Loucy (cell line): ENCODE measurements at regions not wholly inside any gene's neighbourhood (a gene's known extent, or its start where the extent isn't known, plus 50 kb on each side); places are given as distances from the start of the nearest gene placed in this dataset.

Experiments
- H2AFZ ChIP-seq: fragments of 200-600 bp; sonication (generic); 2 replicates; pipeline ENCODE4 v1.6.0; 2016; ENCODE audit warnings: antibody characterized with exemption, mild to moderate bottlenecking, low read length, moderate library complexity
- H3F3A ChIP-seq: fragments of 200-600 bp; 2 replicates; pipeline ENCODE4 v1.6.0; 2016; ENCODE audit warnings: antibody characterized with exemption, low read depth, mild to moderate bottlenecking
- H3K27me3 ChIP-seq: fragments of 200-600 bp; sonication (generic); 2 replicates; pipeline ENCODE4 v1.6.1; 2014; ENCODE audit warnings: low read length, mild to moderate bottlenecking; ENCODE audit not compliant: insufficient read depth, poor library complexity, severe bottlenecking
- H3K36me3 ChIP-seq: fragments of 200-600 bp; sonication (generic); 2 replicates; pipeline ENCODE4 v1.6.1; 2016; ENCODE audit warnings: low read length; ENCODE audit not compliant: insufficient read depth
- H3K4me1 ChIP-seq: fragments of 200-600 bp; sonication (generic); 2 replicates; pipeline ENCODE4 v1.5.1; 2014; ENCODE audit warnings: low read length, mild to moderate bottlenecking; ENCODE audit not compliant: insufficient read depth, poor library complexity, severe bottlenecking
- H3K4me2 ChIP-seq: fragments of 200-600 bp; sonication (generic); 2 replicates; pipeline ENCODE4 v1.6.0; 2014; ENCODE audit warnings: antibody characterized with exemption, low read length, low read depth, mild to moderate bottlenecking; ENCODE audit not compliant: poor library complexity, severe bottlenecking
- H3K4me3 ChIP-seq: fragments of 200-600 bp; sonication (generic); 2 replicates; pipeline ENCODE4 v1.5.1; 2014; ENCODE audit warnings: low read length, mild to moderate bottlenecking, mixed read lengths; ENCODE audit not compliant: poor library complexity, severe bottlenecking
- H3K79me2 ChIP-seq: fragments of 200-600 bp; sonication (generic); 2 replicates; pipeline ENCODE4 v1.6.1; 2014; ENCODE audit warnings: low read length; ENCODE audit not compliant: insufficient read depth
- H3K9ac ChIP-seq: fragments of 200-600 bp; sonication (generic); 2 replicates; pipeline ENCODE4 v1.6.0; 2014; ENCODE audit warnings: mild to moderate bottlenecking, low read depth, low read length, moderate library complexity; ENCODE audit not compliant: poor library complexity, severe bottlenecking
- H3K9me2 ChIP-seq: fragments of 200-600 bp; sonication (generic); replicated peaks from 2 replicates; pipeline ENCODE4 v1.6.1; 2016; ENCODE audit warnings: low read depth, low read length, mixed read lengths
- H3K9me3 ChIP-seq: fragments of 200-600 bp; sonication (generic); 2 replicates; pipeline ENCODE4 v1.6.1; 2014; ENCODE audit warnings: mild to moderate bottlenecking, antibody characterized with exemption, low read length, low read depth; ENCODE audit not compliant: insufficient read depth
- H4K20me1 ChIP-seq: fragments of 200-600 bp; sonication (generic); 2 replicates; pipeline ENCODE4 v1.6.0; 2014; ENCODE audit warnings: antibody characterized with exemption, low read length, mild to moderate bottlenecking; ENCODE audit not compliant: insufficient read depth, poor library complexity, severe bottlenecking
- CTCF ChIP-seq: fragments of 200-600 bp; sonication (generic); conservative IDR thresholded peaks from 2 replicates; pipeline ENCODE4 v1.5.1; 2014; ENCODE audit warnings: mild to moderate bottlenecking, antibody characterized with exemption, low read length
- EZH2phosphoT487 ChIP-seq: fragments of 200-600 bp; IDR thresholded peaks from 2 replicates; pipeline ENCODE4 v1.6.1; 2018; ENCODE audit warnings: antibody characterized with exemption, mild to moderate bottlenecking, moderate library complexity, borderline replicate concordance

- H3K27me3 ChIP-seq = no peaks in the 10 kb centered on the region
- H3K4me2 ChIP-seq = no peak overlapping the region
- TF ChIP-seq CTCF (no peak), EZH2phosphoT487 (no peak)
- no peaks in the 10 kb centered on the region for H3K36me3 ChIP-seq
- no peaks in the 10 kb centered on the region for H3K79me2 ChIP-seq
- no peaks in the 10 kb centered on the region for H3K9me3 ChIP-seq
- H3K4me1 ChIP-seq = no peaks in the 10 kb centered on the region
- H3K9ac ChIP-seq = no peak overlapping the region
- H4K20me1 ChIP-seq = no peaks in the 10 kb centered on the region
- H3K4me3 ChIP-seq = no peak overlapping the region
- H2AFZ ChIP-seq = no peak overlapping the region
- H3F3A ChIP-seq = no peaks in the 10 kb centered on the region
- H3K9me2 ChIP-seq = no peaks in the 10 kb centered on the region
These were observed 915.6 kb upstream of the LRFN5 start for GRCh38 chr14:40691066-40691465.

DNA sequence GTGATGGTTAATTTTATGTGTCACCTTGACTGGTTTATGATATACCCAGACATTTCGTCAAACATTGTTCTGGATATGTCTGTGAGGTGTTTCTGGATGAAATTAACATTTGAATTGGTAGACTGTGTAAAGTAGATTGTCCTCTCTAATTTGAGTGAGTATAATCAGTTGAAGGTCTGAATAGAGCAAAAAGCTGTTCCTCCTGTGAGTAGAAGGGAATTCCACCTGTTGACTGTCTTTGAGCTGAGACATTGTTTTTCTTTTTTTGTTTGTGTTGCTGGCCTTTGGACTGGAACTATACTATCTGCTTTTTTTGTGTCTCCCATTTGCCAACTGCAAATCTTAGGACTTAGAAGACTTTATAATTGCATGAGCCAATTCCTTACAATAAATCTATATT, 920.9 kb upstream of the LRFN5 start:
- Histone ChIP-seq H3K27me3 (no peaks in the 10 kb centered on the region), H3K9me2 (no peaks in the 10 kb centered on the region), H3K9ac (no peak overlapping the region), H3K4me3 (no peak overlapping the region), H2AFZ (no peak overlapping the region), H3K79me2 (no peaks in the 10 kb centered on the region), H3F3A (no peaks in the 10 kb centered on the region), H3K4me2 (no peak overlapping the region), H3K4me1 (no peaks in the 10 kb centered on the region), H4K20me1 (no peaks in the 10 kb centered on the region), H3K9me3 (no peaks in the 10 kb centered on the region), H3K36me3 (no peaks in the 10 kb centered on the region)
- no peak for TF ChIP-seq EZH2phosphoT487
- no peak for TF ChIP-seq CTCF

- Histone ChIP-seq H2AFZ (no peak overlapping the region), H3K4me1 (no peaks in the 10 kb centered on the region), H3K9ac (no peak overlapping the region)
These were observed 922.3 kb upstream of the LRFN5 start for GRCh38 chr14:40684328-40684727.

More at GRCh38 chr14:40684328-40684727, 922.3 kb upstream of the LRFN5 start:
- H3K4me2 ChIP-seq = no peak overlapping the region
- no peaks in the 10 kb centered on the region for H3F3A ChIP-seq
- no peak overlapping the region for H3K4me3 ChIP-seq
- H3K36me3 ChIP-seq = no peaks in the 10 kb centered on the region
- H4K20me1 ChIP-seq = no peaks in the 10 kb centered on the region
- no peaks in the 10 kb centered on the region for H3K9me3 ChIP-seq
- no peak for TF ChIP-seq CTCF
- no peak for TF ChIP-seq EZH2phosphoT487
- no peaks in the 10 kb centered on the region for H3K27me3 ChIP-seq
- no peaks in the 10 kb centered on the region for H3K79me2 ChIP-seq
- H3K9me2 ChIP-seq = no peaks in the 10 kb centered on the region
